H1 (cell line): ENCODE measurements at regions not wholly inside any gene's neighbourhood (a gene's known extent, or its start where the extent isn't known, plus 50 kb on each side); places are given as distances from the start of the nearest gene placed in this dataset.

Experiments used
- BCL11A ChIP-seq, 2 experiments: IDR thresholded peaks; one replicate each; pipeline ENCODE4 v1.6.1; 2011; ENCODE audit warnings: low read depth in 2 of 2, low read length in 2 of 2, mild to moderate bottlenecking in 2 of 2
- CTCF ChIP-seq, 3 experiments: IDR thresholded peaks; 1 replicate in 2 of 3; 2 replicates in 1 of 3; pipeline versions ENCODE4 v1.5.1 to v1.6.1; 2011; ENCODE audit warnings: low read length in 3 of 3, mild to moderate bottlenecking in 3 of 3, inconsistent platforms in 2 of 3, low read depth in 1 of 3, moderate library complexity in 1 of 3; ENCODE audit not compliant: insufficient read depth in 1 of 3; ENCODE audit errors: control extremely low read depth in 1 of 3
- POLR2A ChIP-seq, 2 experiments: IDR thresholded peaks; 1 replicate in 1 of 2; 2 replicates in 1 of 2; pipeline ENCODE4 v1.6.1; 2011; ENCODE audit warnings: low read depth in 2 of 2, low read length in 2 of 2, mild to moderate bottlenecking in 2 of 2; ENCODE audit errors: control extremely low read depth in 1 of 2
- RNF2 ChIP-seq: fragments of 200-900, 300-1000 bp; sonication (generic); IDR thresholded peaks from 2 replicates; pipeline ENCODE4 v1.7.1; 2016; ENCODE audit warnings: borderline replicate concordance, low read depth, mild to moderate bottlenecking, antibody characterized with exemption, low read length; ENCODE audit not compliant: poor library complexity, severe bottlenecking; ENCODE audit errors: missing control alignments
- TAF1 ChIP-seq: IDR thresholded peaks from 2 replicates; pipeline ENCODE4 v1.6.1; 2011; ENCODE audit warnings: mild to moderate bottlenecking, low read depth, low read length

- no peak for TF ChIP-seq POLR2A (IDR thresholded peaks at IDR 0.05; ENCODE audit: control extremely low read depth in 1 of 2, low read depth in 2 of 2, low read length in 2 of 2)
- TF ChIP-seq CTCF (IDR thresholded peaks at IDR 0.05; ENCODE audit: control extremely low read depth in 1 of 3, insufficient read depth in 1 of 3, low read depth in 1 of 3, low read length in 3 of 3): no peak
- no peak for TF ChIP-seq RNF2
- no peak for TF ChIP-seq TAF1
- no peak for TF ChIP-seq BCL11A (IDR thresholded peaks at IDR 0.05; ENCODE audit: low read depth in 2 of 2, low read length in 2 of 2)
These were observed 725.2 kb downstream of the PTPRU start for GRCh38 chr1:29961293-29962059.
